Liver (tissue), 3 donors: ENCODE measurements at regions not wholly inside any gene's neighbourhood (a gene's known extent, or its start where the extent isn't known, plus 50 kb on each side); places are given as distances from the start of the nearest gene placed in this dataset.

Source experiments
- CTCF ChIP-seq: fragments of 150-350 bp; IDR thresholded peaks from 2 replicates; pipeline ENCODE4 v1.5.1; 2017; ENCODE audit warnings: improper control_type of control experiment, low read depth, low read length; ENCODE audit not compliant: missing input control
- EGR1 ChIP-seq, 2 donors: IDR thresholded peaks; 2 replicates each; pipeline ENCODE4 v1.6.1; 2016 to 2018; ENCODE audit warnings: antibody characterized with exemption in 2 of 2, low read depth in 2 of 2
- FOXA1 ChIP-seq: IDR thresholded peaks from 2 replicates; pipeline ENCODE4 v1.6.1; 2016; ENCODE audit warnings: antibody characterized with exemption
- FOXA2 ChIP-seq: IDR thresholded peaks from 2 replicates; pipeline ENCODE4 v1.6.1; 2016; ENCODE audit warnings: antibody characterized with exemption
- GABPA ChIP-seq, 2 donors: IDR thresholded peaks in 1 of 2; conservative IDR thresholded peaks in 1 of 2; 2 replicates each; pipeline ENCODE4 v1.6.1; 2016; ENCODE audit warnings: antibody characterized with exemption in 2 of 2, mild to moderate bottlenecking in 1 of 2, moderate library complexity in 1 of 2
- HNF4G ChIP-seq: IDR thresholded peaks from 2 replicates; pipeline ENCODE4 v1.6.1; 2016; ENCODE audit warnings: antibody characterized with exemption
- JUND ChIP-seq, 2 donors: IDR thresholded peaks; 2 replicates each; pipeline ENCODE4 v1.6.1; 2016; ENCODE audit warnings: antibody characterized with exemption in 2 of 2
- MAX ChIP-seq: IDR thresholded peaks from 2 replicates; pipeline ENCODE4 v1.6.1; 2016; ENCODE audit warnings: antibody characterized with exemption
- RAD21 ChIP-seq, 2 donors: IDR thresholded peaks; 2 replicates each; pipeline ENCODE4 v1.6.1; 2016; ENCODE audit warnings: antibody characterized with exemption in 2 of 2, mild to moderate bottlenecking in 2 of 2
- REST ChIP-seq: IDR thresholded peaks from 2 replicates; pipeline ENCODE4 v1.6.1; 2016; ENCODE audit warnings: antibody characterized with exemption, mild to moderate bottlenecking
- RXRA ChIP-seq, 2 donors: IDR thresholded peaks; 2 replicates each; pipeline ENCODE4 v1.6.1; 2017 to 2018; ENCODE audit warnings: antibody characterized with exemption in 2 of 2, mild to moderate bottlenecking in 1 of 2
- SP1 ChIP-seq: IDR thresholded peaks from 2 replicates; pipeline ENCODE4 v1.6.1; 2018; ENCODE audit warnings: antibody characterized with exemption, mild to moderate bottlenecking
- TAF1 ChIP-seq: conservative IDR thresholded peaks from 2 replicates; pipeline ENCODE4 v1.6.1; 2016; ENCODE audit warnings: antibody characterized with exemption, mild to moderate bottlenecking
- YY1 ChIP-seq: IDR thresholded peaks from 2 replicates; pipeline ENCODE4 v1.6.1; 2016; ENCODE audit warnings: antibody characterized with exemption, mild to moderate bottlenecking
- donor health status: healthy.
- donor health status: healthy.

GRCh38 chr11:121762820-121763219 is 310.1 kb upstream of the SORL1-AS1 start:
- TF ChIP-seq CTCF (no peak), REST (no peak), YY1 (no peak), SP1 (no peak), TAF1 (no peak), MAX (no peak), FOXA1 (no peak), JUND (IDR thresholded peaks at IDR 0.05) (no peak), GABPA (IDR thresholded peaks at IDR 0.05 in 1 of 2, conservative IDR thresholded peaks at IDR 0.05 in 1 of 2) (no peak), RAD21 (IDR thresholded peaks at IDR 0.05) (no peak), EGR1 (IDR thresholded peaks at IDR 0.05; ENCODE audit: low read depth in 2 of 2) (no peak), FOXA2 (no peak), RXRA (IDR thresholded peaks at IDR 0.05) (no peak), HNF4G (no peak)
